Activated CD4-positive, alpha-beta memory T cell treated with anti-CD3 and anti-CD28 coated beads, Interleukin-2, amount 10 ng/mL, durations not matched to agents 7 days and 5 days (primary cell): ENCODE measurements at regions not wholly inside any gene's neighbourhood (a gene's known extent, or its start where the extent isn't known, plus 50 kb on each side); places are given as distances from the start of the nearest gene placed in this dataset.

Experiments used
- CTCF ChIA-PET: fragments of 350-600 bp; sonication (Branson Sonifier 250); formaldehyde crosslinking; loops from one replicate; lab custom pipeline; 2021; ENCODE audit warnings: antibody characterized with exemption, inconsistent platforms; lab: Charles Lee
- POLR2A ChIA-PET: fragments of 350-600 bp; sonication (Branson Sonifier 250); formaldehyde crosslinking; loops from one replicate; lab custom pipeline; 2021; ENCODE audit warnings: antibody characterized with exemption; lab: Charles Lee
- DNase-seq: peaks from one replicate; pipeline ENCODE4 v3.0.0-alpha.2; 2020
- H3K27ac Mint-ChIP-seq: one replicate; pipeline ENCODE4 v1.8.0; 2021; ENCODE audit warnings: mild to moderate bottlenecking, mixed read lengths
- H3K27me3 Mint-ChIP-seq: one replicate; pipeline ENCODE4 v1.8.0; 2021; ENCODE audit warnings: mixed read lengths
- H3K36me3 Mint-ChIP-seq: one replicate; pipeline ENCODE4 v1.8.0; 2021; ENCODE audit warnings: low read depth, mixed read lengths
- H3K4me1 Mint-ChIP-seq: one replicate; pipeline ENCODE4 v1.8.0; 2021; ENCODE audit warnings: mixed read lengths
- H3K4me3 Mint-ChIP-seq: one replicate; pipeline ENCODE4 v1.8.0; 2021; ENCODE audit warnings: mild to moderate bottlenecking, mixed read lengths
- H3K9me3 Mint-ChIP-seq: one replicate; pipeline ENCODE4 v1.8.0; 2021; ENCODE audit warnings: mixed read lengths

- no peaks in the 10 kb centered on the region for H3K9me3 Mint-ChIP-seq
- no peaks in the 10 kb centered on the region for H3K4me1 Mint-ChIP-seq
- H3K4me3 Mint-ChIP-seq: no peak overlapping the region
- H3K36me3 Mint-ChIP-seq: no peaks in the 10 kb centered on the region
- H3K27ac Mint-ChIP-seq: no peak overlapping the region
- no peak for DNase-seq
- ChIA-PET POLR2A (no interaction called here), CTCF (no interaction called here)
- H3K27me3 Mint-ChIP-seq: peaks cover 19% of the 10 kb centered on the region
Observed at GRCh38 chr2:222054813-222055212, 244.0 kb downstream of the PAX3 start.

- Mint-ChIP-seq H3K27me3 (peaks cover 19% of the 10 kb centered on the region), H3K4me3 (no peak overlapping the region), H3K27ac (no peak overlapping the region), H3K4me1 (no peaks in the 10 kb centered on the region), H3K9me3 (no peaks in the 10 kb centered on the region), H3K36me3 (no peaks in the 10 kb centered on the region)
- no peak for DNase-seq
- ChIA-PET CTCF (no interaction called here), POLR2A (no interaction called here)
Observed at GRCh38 chr2:222052934-222053367, 245.8 kb downstream of the PAX3 start.

- no peak for DNase-seq
- Mint-ChIP-seq H3K4me1 (no peaks in the 10 kb centered on the region), H3K4me3 (no peak overlapping the region), H3K27ac (no peak overlapping the region), H3K36me3 (no peaks in the 10 kb centered on the region), H3K9me3 (no peaks in the 10 kb centered on the region), H3K27me3 (peaks cover 21% of the 10 kb centered on the region)
- CTCF ChIA-PET: interaction anchor here (1.5 kb wide), 1 partner anchor 26 kb away, joined by 3 read pairs; no protein-coding TSS in a partner anchor
- POLR2A ChIA-PET: no interaction called here
Observed at GRCh38 chr2:222050981-222051380, 247.8 kb downstream of the PAX3 start.

DNA sequence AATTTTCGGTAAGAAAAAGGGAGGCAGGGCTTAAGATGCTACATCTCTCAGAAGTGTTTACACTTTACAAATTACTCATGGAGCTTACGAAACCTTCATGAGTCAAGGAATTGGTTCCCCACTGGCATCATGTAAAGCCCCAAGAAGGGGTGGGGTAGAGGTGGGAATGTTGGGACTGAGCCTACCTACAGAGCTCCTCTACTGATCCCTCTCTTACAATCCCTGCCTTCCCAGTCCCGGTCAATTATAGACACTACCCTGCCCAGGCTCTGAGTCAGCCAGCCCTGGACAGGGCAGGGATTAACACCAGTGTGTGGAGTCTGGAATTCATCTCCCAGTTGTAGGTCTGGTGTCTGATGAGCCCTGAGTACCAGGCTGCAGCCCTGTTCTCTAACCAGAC is 248.9 kb downstream of the PAX3 start:
- H3K9me3 Mint-ChIP-seq: no peaks in the 10 kb centered on the region
- H3K4me1 Mint-ChIP-seq: no peaks in the 10 kb centered on the region
- H3K27me3 Mint-ChIP-seq: peaks cover 13% of the 10 kb centered on the region
- ChIA-PET CTCF (no interaction called here), POLR2A (no interaction called here)
- H3K27ac Mint-ChIP-seq: no peak overlapping the region
- no peak for DNase-seq
- no peaks in the 10 kb centered on the region for H3K36me3 Mint-ChIP-seq
- H3K4me3 Mint-ChIP-seq: no peak overlapping the region

DNA sequence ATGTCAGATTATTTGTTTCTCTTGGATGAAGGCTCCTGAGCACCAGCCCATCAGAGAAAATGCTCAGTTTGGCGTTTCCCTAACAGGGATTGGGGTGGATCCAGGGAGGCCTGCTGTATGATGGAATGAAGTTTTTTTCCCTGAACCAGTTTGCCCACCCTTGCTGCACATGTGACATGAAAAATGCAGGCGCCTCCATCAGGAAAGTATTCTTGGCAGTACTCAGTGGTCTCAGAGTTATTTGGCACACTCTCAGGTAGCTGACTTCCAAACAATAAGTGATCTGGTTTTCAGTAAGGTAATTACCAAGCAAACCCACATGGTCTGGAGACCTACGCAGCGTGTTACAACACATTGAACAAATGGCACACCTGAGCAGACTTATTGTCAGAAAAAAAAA is 254.9 kb downstream of the PAX3 start:
- H3K27ac Mint-ChIP-seq: no peak overlapping the region
- no peaks in the 10 kb centered on the region for H3K4me1 Mint-ChIP-seq
- no peaks in the 10 kb centered on the region for H3K9me3 Mint-ChIP-seq
- no peak overlapping the region for H3K4me3 Mint-ChIP-seq
- no peak for DNase-seq
- H3K36me3 Mint-ChIP-seq: no peaks in the 10 kb centered on the region
- ChIA-PET POLR2A (no interaction called here), CTCF (no interaction called here)
- H3K27me3 Mint-ChIP-seq: peaks cover 9% of the 10 kb centered on the region

GRCh38 chr2:222042666-222043065 is 256.1 kb downstream of the PAX3 start:
- DNase-seq: no peak
- peaks cover 9% of the 10 kb centered on the region for H3K27me3 Mint-ChIP-seq
- no peaks in the 10 kb centered on the region for H3K9me3 Mint-ChIP-seq
- ChIA-PET POLR2A (no interaction called here), CTCF (no interaction called here)
- H3K27ac Mint-ChIP-seq: no peak overlapping the region
- H3K4me3 Mint-ChIP-seq: no peak overlapping the region
- H3K4me1 Mint-ChIP-seq: no peaks in the 10 kb centered on the region
- no peaks in the 10 kb centered on the region for H3K36me3 Mint-ChIP-seq

GRCh38 chr2:222040333-222040732 is 258.5 kb downstream of the PAX3 start:
- POLR2A ChIA-PET: no interaction called here

DNA sequence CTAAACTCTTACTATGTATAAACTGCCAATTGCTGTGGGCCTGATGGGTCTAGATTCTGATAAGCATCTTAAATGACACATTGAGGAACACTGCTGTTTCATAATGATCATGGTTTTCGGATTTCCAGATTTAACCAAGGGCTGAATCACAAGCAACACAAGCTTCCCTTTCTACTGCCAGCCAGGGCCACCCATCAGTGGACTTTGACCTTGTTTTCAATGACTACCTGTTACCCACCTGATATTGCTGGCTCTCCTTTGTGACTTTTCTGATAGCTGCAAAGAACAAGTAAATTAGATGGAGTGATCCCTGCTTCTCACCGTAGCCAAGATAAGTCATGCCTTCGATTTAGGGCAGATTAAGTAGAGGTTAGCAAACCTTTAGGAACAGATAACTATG is 259.0 kb downstream of the PAX3 start:
- ChIA-PET POLR2A (no interaction called here), CTCF (interaction anchor here (0.7 to 2.3 kb wide), 2 partner anchors 15 to 331 kb away, joined by 4 to 12 read pairs; no protein-coding TSS in a partner anchor)
- H3K36me3 Mint-ChIP-seq: no peaks in the 10 kb centered on the region
- no peaks in the 10 kb centered on the region for H3K9me3 Mint-ChIP-seq
- H3K27ac Mint-ChIP-seq: no peak overlapping the region
- no peak overlapping the region for H3K4me3 Mint-ChIP-seq
- no peak for DNase-seq
- H3K4me1 Mint-ChIP-seq: no peaks in the 10 kb centered on the region
- H3K27me3 Mint-ChIP-seq: peaks cover 6% of the 10 kb centered on the region

More at GRCh38 chr2:222040333-222040732, 258.5 kb downstream of the PAX3 start:
- Mint-ChIP-seq H3K27ac (no peak overlapping the region), H3K27me3 (peaks cover 6% of the 10 kb centered on the region), H3K4me3 (no peak overlapping the region), H3K36me3 (no peaks in the 10 kb centered on the region), H3K4me1 (no peaks in the 10 kb centered on the region), H3K9me3 (no peaks in the 10 kb centered on the region)
- CTCF ChIA-PET: no interaction called here
- DNase-seq: no peak

GRCh38 chr2:222038067-222038802 is 260.6 kb downstream of the PAX3 start:
- Mint-ChIP-seq H3K4me3 (no peak overlapping the region), H3K27me3 (peaks cover 6% of the 10 kb centered on the region), H3K9me3 (no peaks in the 10 kb centered on the region), H3K27ac (no peak overlapping the region), H3K4me1 (no peaks in the 10 kb centered on the region), H3K36me3 (no peaks in the 10 kb centered on the region)
- no peak for DNase-seq
- POLR2A ChIA-PET: interaction anchor here (0.5 kb wide), 1 partner anchor 239 kb away, joined by 3 read pairs; no protein-coding TSS in a partner anchor
- CTCF ChIA-PET: interaction anchor here (0.5 to 2.3 kb wide), 4 partner anchors 9 to 508 kb away, joined by 3 to 12 read pairs (median 3); no protein-coding TSS in a partner anchor

GRCh38 chr2:222037211-222037610 is 261.6 kb downstream of the PAX3 start:
- H3K36me3 Mint-ChIP-seq: no peaks in the 10 kb centered on the region

GRCh38 chr2:222034058-222034457 is 264.7 kb downstream of the PAX3 start:
- no peaks in the 10 kb centered on the region for H3K4me1 Mint-ChIP-seq
- H3K36me3 Mint-ChIP-seq: no peaks in the 10 kb centered on the region
- no peak overlapping the region for H3K4me3 Mint-ChIP-seq
- no peak for DNase-seq
- no peaks in the 10 kb centered on the region for H3K27me3 Mint-ChIP-seq
- no peaks in the 10 kb centered on the region for H3K9me3 Mint-ChIP-seq
- ChIA-PET CTCF (no interaction called here), POLR2A (no interaction called here)
- H3K27ac Mint-ChIP-seq: no peak overlapping the region

More at GRCh38 chr2:222037211-222037610, 261.6 kb downstream of the PAX3 start:
- CTCF ChIA-PET: no interaction called here
- Mint-ChIP-seq H3K27me3 (peaks cover 5% of the 10 kb centered on the region), H3K27ac (no peak overlapping the region), H3K9me3 (no peaks in the 10 kb centered on the region), H3K4me3 (no peak overlapping the region), H3K4me1 (no peaks in the 10 kb centered on the region)
- POLR2A ChIA-PET: no interaction called here
- no peak for DNase-seq

DNA sequence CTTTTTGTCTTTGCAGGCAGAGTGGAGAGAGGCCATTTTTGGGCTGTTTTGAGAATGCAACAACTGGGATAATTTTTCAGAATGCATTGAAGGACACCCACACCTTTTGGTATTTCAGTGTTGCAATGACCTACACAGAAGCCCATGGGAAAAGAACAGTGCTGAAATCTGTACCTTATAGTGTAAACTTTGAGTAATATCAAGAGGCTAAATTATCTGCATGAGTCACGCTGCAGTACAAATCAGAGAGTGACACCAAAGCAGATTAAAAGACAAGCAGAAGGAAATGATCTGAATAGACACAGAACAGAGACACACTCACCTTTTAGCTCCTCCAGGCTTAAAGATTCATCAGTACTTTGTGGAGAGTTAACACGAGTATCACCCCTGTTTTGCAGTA is 265.3 kb downstream of the PAX3 start:
- ChIA-PET CTCF (no interaction called here), POLR2A (no interaction called here)

DNA sequence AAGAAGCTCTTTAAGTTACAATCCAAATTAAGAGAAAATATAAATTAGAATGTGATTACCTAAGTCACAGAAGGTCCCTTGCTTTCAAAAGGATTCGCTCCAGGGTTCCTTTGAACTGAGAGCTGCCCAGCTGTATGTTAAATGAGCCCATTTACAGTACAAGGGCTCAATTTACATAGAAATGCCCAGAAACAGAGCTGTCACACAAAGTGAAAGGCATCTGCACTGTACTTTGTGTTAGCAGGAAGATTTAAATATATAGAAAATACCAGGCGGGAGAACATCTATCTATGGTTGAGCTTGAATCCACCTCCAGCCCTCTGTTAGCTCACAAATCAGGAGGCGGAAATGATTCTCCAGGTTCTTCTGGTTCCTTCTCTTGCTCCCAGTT is 272.9 kb downstream of the PAX3 start:
- H3K36me3 Mint-ChIP-seq: no peaks in the 10 kb centered on the region
- H3K4me3 Mint-ChIP-seq: no peak overlapping the region
- no peak for DNase-seq
- H3K27ac Mint-ChIP-seq: no peak overlapping the region
- H3K4me1 Mint-ChIP-seq: no peaks in the 10 kb centered on the region
- H3K27me3 Mint-ChIP-seq: peaks cover 7% of the 10 kb centered on the region
- no peaks in the 10 kb centered on the region for H3K9me3 Mint-ChIP-seq
- POLR2A ChIA-PET: no interaction called here
- CTCF ChIA-PET: interaction anchor here (0.7 to 2.4 kb wide), 7 partner anchors 9 to 826 kb away, joined by 3 to 12 read pairs (median 4); no protein-coding TSS in a partner anchor

More for the DNA sequence above, 265.3 kb downstream of the PAX3 start:
- no peaks in the 10 kb centered on the region for H3K27me3 Mint-ChIP-seq
- no peaks in the 10 kb centered on the region for H3K36me3 Mint-ChIP-seq
- H3K4me3 Mint-ChIP-seq: no peak overlapping the region
- H3K27ac Mint-ChIP-seq: no peak overlapping the region
- H3K4me1 Mint-ChIP-seq: no peaks in the 10 kb centered on the region
- DNase-seq: no peak
- no peaks in the 10 kb centered on the region for H3K9me3 Mint-ChIP-seq
